ENCODE measurements at regions not wholly inside any gene's neighbourhood (a gene's known extent, or its start where the extent isn't known, plus 50 kb on each side); places are given as distances from the start of the nearest gene placed in this dataset.

DNA sequence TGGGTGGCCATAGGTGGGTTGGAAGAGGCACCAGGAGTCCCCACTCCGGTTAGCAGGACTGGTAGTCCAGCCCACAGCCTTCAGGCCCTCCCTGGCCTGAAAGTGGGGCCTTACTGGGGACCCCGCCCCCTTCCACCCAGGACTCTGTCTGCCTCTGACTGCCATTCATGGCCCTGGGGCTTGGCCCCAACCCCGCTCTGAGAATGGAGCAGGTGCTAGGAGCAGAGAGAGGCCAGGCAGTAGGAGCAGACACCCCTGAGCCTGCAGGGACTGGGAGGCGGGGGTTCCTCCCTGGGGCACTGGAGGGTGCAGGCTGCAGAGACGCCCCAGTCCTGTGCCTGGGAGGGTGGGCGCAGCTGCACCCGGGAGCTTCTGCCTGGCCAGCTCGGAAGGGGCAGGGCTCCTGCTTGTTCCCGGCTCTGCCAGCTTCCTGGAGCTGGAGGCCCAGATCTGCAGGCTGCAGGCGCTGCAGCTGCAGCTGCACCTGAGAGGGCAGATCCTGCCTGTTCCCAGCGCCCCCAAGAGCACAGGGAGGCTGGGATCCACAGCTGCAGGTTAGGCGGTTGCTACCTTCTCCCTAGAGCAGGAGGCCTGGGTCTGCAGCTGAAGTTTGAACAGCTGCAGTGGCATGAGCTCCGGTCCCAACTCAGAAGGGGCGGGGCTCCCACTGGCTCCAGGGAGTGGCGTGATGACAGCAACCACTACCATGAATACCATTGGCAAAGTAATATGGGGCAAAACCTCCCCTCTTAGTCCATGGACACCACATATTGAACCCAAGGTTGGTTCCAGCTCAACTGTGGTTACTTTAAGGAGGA lies 194.7 kb downstream of the SQOR start:
- Histone ChIP-seq H3K9me3 (ENCODE audit: low read length) (no peaks in the 10 kb centered on the region), H3K36me3 (replicated peaks in 1 of 2; ENCODE audit: control insufficient read depth in 1 of 2, insufficient read depth in 2 of 2, low read length in 2 of 2) (no peaks in the 10 kb centered on the region), H3K9ac (ENCODE audit: insufficient read depth, low read depth, low read length) (no peak overlapping the region), H2AFZ (ENCODE audit: low read length) (no peak overlapping the region), H3K4me3 (replicated peaks in 1 of 3; ENCODE audit: insufficient read depth in 1 of 3, low read depth in 2 of 3, low read length in 3 of 3) (no peak overlapping the region), H3K27ac (ENCODE audit: extremely low read length, insufficient read depth, low read length) (no peak overlapping the region), H3K4me1 (ENCODE audit: insufficient read depth, low read length) (no peaks in the 10 kb centered on the region), H3K27me3 (ENCODE audit: control insufficient read depth in 1 of 2, insufficient read depth in 2 of 2, low read length in 2 of 2) (no peaks in the 10 kb centered on the region), H3K4me2 (ENCODE audit: low read depth, low read length) (no peak overlapping the region), H4K20me1 (ENCODE audit: insufficient read depth, low read length) (no peaks in the 10 kb centered on the region), H3K79me2 (ENCODE audit: insufficient read depth, low read length) (no peaks in the 10 kb centered on the region)
- DNase-seq (ENCODE audit: low spot score) (no peak), ATAC-seq (no peak), FAIRE-seq (no peak)
- CTCF ChIA-PET (ENCODE audit: low intra/inter-chr PET ratio, low total read pairs), result no interaction called here
- POLR2A ChIA-PET, result no interaction called here
- BruUV-seq (replicated peaks), result no TSS peak
- WGBS (ENCODE audit: low lambda C conversion rate), result no CpG with 5 or more reads among the region's 15 CpGs
- in situ Hi-C loops (cut with HindIII; ENCODE audit: extremely low pct_ligation_motif_present, low pct_unique_long_range_greater_than_20kb), result no loop called here
- TF ChIP-seq ZNF431 (CRISPR knock-in tag; IDR thresholded peaks at IDR 0.05; ENCODE audit: borderline replicate concordance, low read depth), result no peak
- TF ChIP-seq ZNF335 (CRISPR knock-in tag; IDR thresholded peaks at IDR 0.05), result no peak
- intact Hi-C loops (cut with micrococcal nuclease; ENCODE audit: unreplicated experiment), result no loop called here

DNA sequence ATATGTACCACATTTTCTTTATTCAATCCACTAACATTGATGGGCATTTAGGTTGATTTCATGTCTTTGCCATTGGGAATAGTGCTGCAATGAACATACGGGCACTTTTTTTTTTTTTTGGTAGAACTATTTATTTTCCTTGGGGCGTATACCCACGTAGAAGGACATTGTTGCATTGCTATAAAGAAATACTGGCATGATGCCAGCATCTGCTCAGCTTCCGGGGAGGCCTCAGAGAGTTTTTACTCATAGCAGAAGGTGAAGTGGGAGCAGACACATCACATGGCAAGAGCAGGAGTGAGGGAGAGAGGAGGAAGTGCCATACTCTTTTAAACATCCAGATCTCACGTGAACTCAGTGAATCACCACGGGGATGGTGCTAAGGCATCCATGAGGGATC lies 197.0 kb downstream of the SQOR start:
- Histone ChIP-seq H3K36me3 (replicated peaks in 1 of 2; ENCODE audit: control insufficient read depth in 1 of 2, insufficient read depth in 2 of 2, low read length in 2 of 2) (no peaks in the 10 kb centered on the region), H3K9ac (ENCODE audit: insufficient read depth, low read depth, low read length) (no peak overlapping the region), H3K4me2 (ENCODE audit: low read depth, low read length) (no peak overlapping the region), H3K4me1 (ENCODE audit: insufficient read depth, low read length) (no peaks in the 10 kb centered on the region), H2AFZ (ENCODE audit: low read length) (no peak overlapping the region), H4K20me1 (ENCODE audit: insufficient read depth, low read length) (no peaks in the 10 kb centered on the region), H3K79me2 (ENCODE audit: insufficient read depth, low read length) (no peaks in the 10 kb centered on the region), H3K27me3 (ENCODE audit: control insufficient read depth in 1 of 2, insufficient read depth in 2 of 2, low read length in 2 of 2) (no peaks in the 10 kb centered on the region), H3K9me3 (ENCODE audit: low read length) (no peaks in the 10 kb centered on the region), H3K4me3 (replicated peaks in 1 of 3; ENCODE audit: insufficient read depth in 1 of 3, low read depth in 2 of 3, low read length in 3 of 3) (no peak overlapping the region), H3K27ac (ENCODE audit: extremely low read length, insufficient read depth, low read length) (no peak overlapping the region)
- TF ChIP-seq LCORL (IDR thresholded peaks at IDR 0.05), result 0 out of 2 replicates have a peak, but pooled peaks have one; percentile 60
- TF ChIP-seq LCORL (CRISPR knock-in tag; IDR thresholded peaks at IDR 0.05), result no peak
- no peak for TF ChIP-seq RFXANK (CRISPR knock-in tag; IDR thresholded peaks at IDR 0.05)
- WGBS (ENCODE audit: low lambda C conversion rate), result 28% methylated on average over 6 of the region's 6 CpGs
- ChIA-PET CTCF (ENCODE audit: low intra/inter-chr PET ratio, low total read pairs) (no interaction called here), POLR2A (no interaction called here)
- intact Hi-C loops (cut with micrococcal nuclease; ENCODE audit: unreplicated experiment), result no loop called here
- no peak for DNase-seq (ENCODE audit: low spot score)
- BruUV-seq (replicated peaks), result no TSS peak
- in situ Hi-C loops (cut with HindIII; ENCODE audit: extremely low pct_ligation_motif_present, low pct_unique_long_range_greater_than_20kb), result no loop called here
- no peak for FAIRE-seq
- no peak for ATAC-seq
